B cell (primary cell): ENCODE measurements at regions not wholly inside any gene's neighbourhood (a gene's known extent, or its start where the extent isn't known, plus 50 kb on each side); places are given as distances from the start of the nearest gene placed in this dataset.

Experiments used
- ATAC-seq: fragments of 200-7000 bp; cut with Tn5 transposase; one replicate; pipeline ENCODE4 v1.10.0; 2021; ENCODE audit warnings: low read depth, mild to moderate bottlenecking, moderate number of reproducible peaks, moderate library complexity
- CTCF ChIA-PET: fragments of 350-600 bp; sonication (Branson Sonifier 250); formaldehyde crosslinking; loops from one replicate; lab custom pipeline; 2021; ENCODE audit warnings: antibody characterized with exemption, inconsistent platforms; lab: Charles Lee
- POLR2A ChIA-PET: fragments of 350-600 bp; sonication (Branson Sonifier 250); formaldehyde crosslinking; loops from one replicate; lab custom pipeline; 2021; ENCODE audit warnings: antibody characterized with exemption; lab: Charles Lee
- DNase-seq: peaks from one replicate; pipeline ENCODE4 v3.0.0; 2013
- H2AFZ ChIP-seq: 2 replicates; pipeline ENCODE4 v1.6.1; 2012; ENCODE audit warnings: mild to moderate bottlenecking, low read depth, low read length; ENCODE audit not compliant: insufficient read depth, poor library complexity, severe bottlenecking
- H3K27ac ChIP-seq, 2 donors: 1 replicate in 1 of 2; 2 replicates in 1 of 2; pipeline ENCODE4 v1.5.1; 2012 to 2013; ENCODE audit warnings: low read length in 2 of 2, mild to moderate bottlenecking in 2 of 2, moderate library complexity in 1 of 2
- H3K27me3 ChIP-seq, 4 experiments: fragments of 200-600 bp in 1 of 4; sonication (generic) in 1 of 4; replicated peaks in 1 of 4; 1 replicate in 2 of 4; 2 replicates in 2 of 4; pipeline versions ENCODE4 v1.6.1 to v1.7.0; 2013 to 2016; ENCODE audit warnings: low read length in 3 of 4, mild to moderate bottlenecking in 2 of 4, mixed read lengths in 1 of 4, moderate library complexity in 1 of 4; ENCODE audit not compliant: insufficient read depth in 4 of 4, control insufficient read depth in 3 of 4; ENCODE audit errors: control extremely low read depth in 1 of 4
- H3K36me3 ChIP-seq, 2 experiments: replicated peaks in 1 of 2; 1 replicate in 1 of 2; 2 replicates in 1 of 2; pipeline versions ENCODE4 v1.6.1 to v1.7.1; 2013; ENCODE audit warnings: low read length in 1 of 2; ENCODE audit not compliant: insufficient read depth in 2 of 2, control insufficient read depth in 1 of 2; ENCODE audit errors: control extremely low read depth in 1 of 2, extremely low read depth in 1 of 2
- H3K4me1 ChIP-seq, 2 donors: fragments of 200-600 bp in 1 of 2; sonication (generic) in 1 of 2; 1 replicate in 1 of 2; 2 replicates in 1 of 2; pipeline versions ENCODE4 v1.5.1 to v1.6.1; 2013 to 2017; ENCODE audit warnings: low read length in 2 of 2; ENCODE audit not compliant: control insufficient read depth in 2 of 2, insufficient read depth in 2 of 2
- H3K4me2 ChIP-seq: replicated peaks from 2 replicates; pipeline ENCODE3; 2012; ENCODE audit warnings: mild to moderate bottlenecking, low read depth, low read length; ENCODE audit not compliant: poor library complexity, severe bottlenecking
- H3K4me3 ChIP-seq, 5 experiments: fragments of 200-600 bp in 1 of 5; sonication (generic) in 1 of 5; 1 replicate in 3 of 5; 2 replicates in 2 of 5; pipeline versions ENCODE4 v1.5.1 to v1.7.0; 2011 to 2016; ENCODE audit warnings: low read length in 4 of 5, mild to moderate bottlenecking in 4 of 5, low read depth in 2 of 5, control low read depth in 1 of 5, moderate library complexity in 1 of 5; ENCODE audit not compliant: insufficient read depth in 1 of 5; ENCODE audit errors: control extremely low read depth in 1 of 5, extremely low read depth in 1 of 5
- H3K79me2 ChIP-seq: fragments of 200-600 bp; sonication (generic); one replicate; pipeline ENCODE4 v1.6.0; 2016; ENCODE audit warnings: low read length; ENCODE audit not compliant: control insufficient read depth, insufficient read depth
- H3K9ac ChIP-seq: fragments of 200-600 bp; sonication (generic); 2 replicates; pipeline ENCODE4 v1.6.1; 2017; ENCODE audit warnings: mild to moderate bottlenecking, low read length, moderate library complexity
- H3K9me3 ChIP-seq, 3 donors: one replicate each; pipeline versions ENCODE4 v1.6.1 to v1.7.1; 2013; ENCODE audit warnings: low read length in 2 of 3; ENCODE audit not compliant: control insufficient read depth in 2 of 3, insufficient read depth in 1 of 3; ENCODE audit errors: control extremely low read depth in 1 of 3
- H4K20me1 ChIP-seq: 2 replicates; pipeline ENCODE4 v1.6.0; 2012; ENCODE audit warnings: mild to moderate bottlenecking, low read length; ENCODE audit not compliant: insufficient read depth, control insufficient read depth, poor library complexity, severe bottlenecking
- H3K27ac Mint-ChIP-seq: one replicate; pipeline ENCODE4 v1.8.0; 2021; ENCODE audit warnings: mixed read lengths
- H3K27me3 Mint-ChIP-seq: one replicate; pipeline ENCODE4 v1.8.0; 2021; ENCODE audit warnings: mixed read lengths
- H3K4me1 Mint-ChIP-seq: one replicate; pipeline ENCODE4 v1.8.0; 2021; ENCODE audit warnings: mixed read lengths
- H3K4me3 Mint-ChIP-seq: one replicate; pipeline ENCODE4 v1.8.0; 2021; ENCODE audit warnings: mixed read lengths
- H3K9me3 Mint-ChIP-seq: one replicate; pipeline ENCODE4 v1.8.0; 2022; ENCODE audit warnings: mixed read lengths; ENCODE audit not compliant: insufficient read depth
- EZH2 ChIP-seq: IDR thresholded peaks from 2 replicates; pipeline ENCODE4 v1.6.1; 2012; ENCODE audit warnings: borderline replicate concordance, low read depth, mild to moderate bottlenecking, moderate library complexity, low read length; ENCODE audit not compliant: insufficient read depth, poor library complexity, severe bottlenecking
- WGBS: methylation state at CpG from one replicate; pipeline ENCODE4 v1.1.5; 2013; ENCODE audit warnings: missing lambda C conversion rate; ENCODE audit not compliant: insufficient coverage; 5-methylcytosine and 5-hydroxymethylcytosine counted together
- intact Hi-C: fragments of 100-400 bp; cut with micrococcal nuclease; formaldehyde crosslinking; loops from one replicate; pipeline ENCODE4 v1.10.0; 2022
- TF ChIP-seq, protein P1 (sequence below): fragments of 200-600 bp; IDR thresholded peaks from one replicate; pipeline ENCODE4 v1.8.0; 2022; ENCODE audit warnings: antibody characterized with exemption, mild to moderate bottlenecking

GRCh38 chr5:126129431-126129830, 293.8 kb upstream of the GRAMD2B start:
- no peak overlapping the region for H3K4me3 Mint-ChIP-seq

GRCh38 chr5:126133424-126133823, 289.8 kb upstream of the GRAMD2B start:
- no peak for TF ChIP-seq EZH2
- TF ChIP-seq, protein P1, sequence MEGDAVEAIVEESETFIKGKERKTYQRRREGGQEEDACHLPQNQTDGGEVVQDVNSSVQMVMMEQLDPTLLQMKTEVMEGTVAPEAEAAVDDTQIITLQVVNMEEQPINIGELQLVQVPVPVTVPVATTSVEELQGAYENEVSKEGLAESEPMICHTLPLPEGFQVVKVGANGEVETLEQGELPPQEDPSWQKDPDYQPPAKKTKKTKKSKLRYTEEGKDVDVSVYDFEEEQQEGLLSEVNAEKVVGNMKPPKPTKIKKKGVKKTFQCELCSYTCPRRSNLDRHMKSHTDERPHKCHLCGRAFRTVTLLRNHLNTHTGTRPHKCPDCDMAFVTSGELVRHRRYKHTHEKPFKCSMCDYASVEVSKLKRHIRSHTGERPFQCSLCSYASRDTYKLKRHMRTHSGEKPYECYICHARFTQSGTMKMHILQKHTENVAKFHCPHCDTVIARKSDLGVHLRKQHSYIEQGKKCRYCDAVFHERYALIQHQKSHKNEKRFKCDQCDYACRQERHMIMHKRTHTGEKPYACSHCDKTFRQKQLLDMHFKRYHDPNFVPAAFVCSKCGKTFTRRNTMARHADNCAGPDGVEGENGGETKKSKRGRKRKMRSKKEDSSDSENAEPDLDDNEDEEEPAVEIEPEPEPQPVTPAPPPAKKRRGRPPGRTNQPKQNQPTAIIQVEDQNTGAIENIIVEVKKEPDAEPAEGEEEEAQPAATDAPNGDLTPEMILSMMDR, result no peak
- Mint-ChIP-seq H3K27me3 (peaks cover 8% of the 10 kb centered on the region), H3K4me1 (no peaks in the 10 kb centered on the region), H3K4me3 (no peak overlapping the region), H3K27ac (no peak overlapping the region), H3K9me3 (no peaks in the 10 kb centered on the region)
- POLR2A ChIA-PET, result no interaction called here
- no peaks in the 10 kb centered on the region for H3K27me3 ChIP-seq
- H3K4me2 ChIP-seq, result no peak overlapping the region
- CTCF ChIA-PET, result no interaction called here
- H3K9ac ChIP-seq, result no peak overlapping the region
- H3K9me3 ChIP-seq, result peaks cover 0 to 4% (median 0%) of the 10 kb centered on the region in 3 donors
- no peak overlapping the region for H3K27ac ChIP-seq
- H3K4me1 ChIP-seq, result no peaks in the 10 kb centered on the region
- H2AFZ ChIP-seq, result no peak overlapping the region
- no peaks in the 10 kb centered on the region for H4K20me1 ChIP-seq
- no peaks in the 10 kb centered on the region for H3K36me3 ChIP-seq
- intact Hi-C loops, result no loop called here
- H3K79me2 ChIP-seq, result no peaks in the 10 kb centered on the region
- no peak overlapping the region for H3K4me3 ChIP-seq
- no CpG with 5 or more reads among the region's 1 CpG for WGBS
- ATAC-seq (no peak), DNase-seq (no peak)

More at GRCh38 chr5:126129431-126129830, 293.8 kb upstream of the GRAMD2B start:
- Histone ChIP-seq H3K9me3 (peaks cover 0 to 4% (median 0%) of the 10 kb centered on the region in 3 donors), H3K79me2 (no peaks in the 10 kb centered on the region), H3K27me3 (no peaks in the 10 kb centered on the region), H4K20me1 (no peaks in the 10 kb centered on the region), H3K4me3 (no peak overlapping the region), H2AFZ (no peak overlapping the region), H3K4me2 (no peak overlapping the region), H3K4me1 (no peaks in the 10 kb centered on the region), H3K9ac (no peak overlapping the region), H3K27ac (no peak overlapping the region), H3K36me3 (no peaks in the 10 kb centered on the region)
- DNase-seq, result no peak
- Mint-ChIP-seq H3K4me1 (no peaks in the 10 kb centered on the region), H3K27me3 (peaks cover 14% of the 10 kb centered on the region), H3K27ac (no peak overlapping the region), H3K9me3 (no peaks in the 10 kb centered on the region)
- intact Hi-C loops, result no loop called here
- ChIA-PET CTCF (no interaction called here), POLR2A (no interaction called here)
- no peak for TF ChIP-seq EZH2
- TF ChIP-seq, protein P1, result no peak
- no peak for ATAC-seq
- WGBS, result 100% methylated on average over 1 of the region's 2 CpGs
